OCI-M2 (cell line): ENCODE measurements at regions not wholly inside any gene's neighbourhood (a gene's known extent, or its start where the extent isn't known, plus 50 kb on each side); places are given as distances from the start of the nearest gene placed in this dataset.
A peak's percentile ranks its signal among the peaks of the same experiment; 100 is the strongest.

ENCODE experiments used
- DNase-seq: peaks from one replicate; lab custom pipeline; 2025; ENCODE audit not compliant: unreplicated experiment; lab: John Stamatoyannopoulos, UW

DNA sequence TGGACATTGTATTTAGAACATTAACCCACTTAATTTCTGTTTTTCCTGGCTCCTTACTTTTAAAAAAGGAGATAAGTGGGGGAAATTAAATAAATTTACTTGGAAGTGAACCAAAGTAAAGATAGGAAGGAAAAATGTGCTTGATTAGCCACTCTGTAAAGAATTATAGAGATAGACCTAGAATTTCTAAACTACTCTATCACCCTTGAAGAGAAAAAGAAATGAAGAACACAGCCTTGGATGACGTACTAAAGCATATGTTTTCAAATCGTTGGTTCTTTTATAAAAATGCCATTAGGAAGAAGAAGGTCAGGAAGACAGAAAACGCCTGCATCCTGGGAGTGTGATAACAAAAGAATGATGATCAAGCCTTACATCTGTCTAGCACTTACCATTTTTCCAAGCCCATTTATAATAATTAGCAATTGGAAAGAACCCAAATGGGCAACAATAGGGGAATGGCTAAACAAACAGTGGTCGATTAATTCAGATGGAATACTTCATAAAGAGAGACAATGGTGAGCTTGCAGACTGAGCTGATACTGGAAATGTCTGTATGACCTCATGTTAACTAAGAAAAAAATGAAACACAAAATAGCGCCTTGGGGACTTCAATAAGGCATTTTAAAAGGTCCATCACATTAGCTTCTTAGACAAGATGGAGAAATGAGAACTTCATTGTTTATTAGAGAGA lies 81.0 kb upstream of the LRRC55 start:
- no peak for DNase-seq

DNA sequence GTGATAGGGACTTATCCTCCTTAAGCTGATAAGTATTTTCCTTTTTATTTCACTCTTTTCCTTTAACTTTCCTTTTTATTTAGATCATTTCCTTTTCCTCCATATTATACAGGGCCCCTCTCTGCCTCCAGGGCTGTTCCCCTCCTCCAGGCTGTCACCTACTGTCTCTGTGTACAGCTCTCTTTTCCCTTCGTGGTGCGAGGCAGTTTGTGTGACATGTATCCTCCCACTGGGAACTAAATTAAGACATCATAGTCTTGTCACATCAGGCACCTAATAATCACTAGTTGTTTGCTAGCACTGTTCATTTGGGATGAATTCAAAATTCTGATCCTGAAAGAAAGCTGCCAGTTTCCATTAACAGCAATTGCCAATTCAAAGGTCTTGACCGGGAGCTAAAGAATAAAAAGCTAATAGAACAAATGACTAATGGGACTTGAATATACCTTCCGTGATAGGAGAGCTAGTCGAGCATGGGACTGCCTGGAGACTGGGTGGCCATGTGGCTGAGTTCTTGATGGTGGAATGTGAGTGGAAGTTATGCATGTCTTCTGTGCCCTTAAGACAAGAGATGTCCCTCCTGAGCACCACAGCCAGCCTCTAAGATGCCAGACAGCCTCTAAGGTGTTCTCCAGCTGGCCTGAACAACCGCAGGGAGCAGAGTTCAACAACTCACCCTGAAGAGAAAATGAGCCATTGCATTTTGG lies 77.7 kb upstream of the LRRC55 start:
- DNase-seq, result no peak

DNA sequence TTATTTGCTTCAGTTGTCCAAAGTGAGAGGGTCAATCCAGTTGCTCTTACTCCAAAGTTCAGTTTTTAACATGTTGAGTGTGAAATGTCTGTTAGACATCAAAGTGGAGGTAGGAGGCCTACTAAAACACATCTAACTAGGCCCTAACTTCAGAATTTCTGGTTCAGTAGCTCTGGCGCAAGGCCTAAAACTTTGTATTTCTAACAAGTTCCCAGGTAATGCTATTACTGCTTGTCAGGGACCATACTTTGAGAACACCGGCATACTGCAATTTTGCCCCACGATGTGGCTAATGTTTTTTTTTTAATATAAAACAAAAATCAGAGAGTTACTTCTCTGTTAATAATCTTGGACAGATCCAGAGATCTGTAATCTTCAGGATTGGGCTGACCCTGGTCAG lies 72.4 kb upstream of the LRRC55 start:
- DNase-seq, result no peak

DNA sequence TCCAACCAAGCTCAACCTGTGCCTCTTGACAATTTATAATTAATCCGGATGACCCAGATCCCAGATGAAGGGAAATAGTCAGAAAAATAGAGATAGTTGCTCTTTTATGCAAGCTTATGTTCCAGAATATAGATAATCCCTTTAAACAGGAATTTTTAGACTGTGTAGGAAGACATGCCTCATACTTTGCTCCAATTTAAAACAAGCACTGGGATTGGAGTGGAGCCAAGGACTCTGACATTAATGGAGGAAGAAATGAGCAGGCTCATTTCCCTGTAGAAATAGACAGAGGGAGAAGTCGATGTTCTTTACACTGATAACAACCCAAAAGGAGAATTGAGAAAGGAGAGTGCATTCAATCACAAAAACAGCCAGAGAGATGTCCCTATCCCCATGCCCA lies 70.1 kb upstream of the LRRC55 start:
- no peak for DNase-seq

DNA sequence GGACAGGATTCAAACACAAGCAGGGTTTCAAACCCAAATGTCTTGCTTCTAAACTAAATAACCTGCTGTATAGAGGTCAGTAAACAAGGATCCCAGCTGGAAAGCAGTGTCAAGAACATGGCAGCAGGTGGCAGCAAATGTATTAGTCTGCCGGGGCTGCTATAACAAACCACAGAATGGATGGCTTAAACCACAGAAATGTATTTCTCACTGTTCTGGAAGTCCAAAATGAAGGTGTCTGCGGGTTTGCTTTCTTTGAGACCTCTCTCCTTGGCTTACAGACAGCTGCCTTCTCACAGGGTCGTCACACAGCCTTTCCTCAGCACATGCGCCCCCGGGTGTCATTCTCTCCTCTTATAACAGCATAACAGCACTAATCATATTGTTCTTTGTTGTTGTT lies 65.1 kb upstream of the LRRC55 start:
- DNase-seq, result peak; percentile 10

DNA sequence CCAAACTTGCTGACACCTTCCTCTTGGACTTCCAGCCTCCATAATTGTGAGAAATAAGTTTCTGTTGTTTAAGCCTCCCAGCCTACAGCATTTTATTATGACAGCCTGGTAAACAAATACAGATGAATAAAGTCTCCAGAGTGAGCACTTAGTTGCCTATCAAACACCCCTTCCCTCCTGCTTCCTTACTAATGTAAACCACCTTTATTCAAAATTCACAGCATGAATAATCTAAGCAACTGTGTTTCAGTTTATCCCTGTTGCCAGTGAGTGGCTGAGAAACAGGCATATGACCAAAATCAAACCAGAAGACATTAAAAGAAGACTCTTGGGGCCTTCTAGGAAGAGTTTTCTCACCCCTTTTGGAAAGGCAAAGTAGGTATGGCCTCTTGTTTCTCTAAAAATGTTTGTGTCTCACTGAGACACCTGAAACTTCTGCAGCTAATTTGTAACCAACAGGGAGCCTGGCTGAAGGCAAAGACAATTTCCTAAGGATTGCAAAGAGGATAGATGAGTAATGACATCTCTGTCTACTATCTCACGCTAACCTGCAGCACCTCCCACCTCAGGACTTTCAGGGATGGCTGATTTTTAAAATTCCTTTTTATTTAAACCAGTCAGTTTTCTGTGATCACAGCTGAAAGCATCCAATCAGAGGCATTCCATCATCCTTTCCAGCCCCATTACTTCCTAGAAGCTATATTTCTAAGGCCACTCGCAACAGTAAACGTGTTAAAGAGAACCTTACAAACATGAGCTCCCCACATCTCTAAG lies 61.4 kb upstream of the LRRC55 start:
- no peak for DNase-seq

DNA sequence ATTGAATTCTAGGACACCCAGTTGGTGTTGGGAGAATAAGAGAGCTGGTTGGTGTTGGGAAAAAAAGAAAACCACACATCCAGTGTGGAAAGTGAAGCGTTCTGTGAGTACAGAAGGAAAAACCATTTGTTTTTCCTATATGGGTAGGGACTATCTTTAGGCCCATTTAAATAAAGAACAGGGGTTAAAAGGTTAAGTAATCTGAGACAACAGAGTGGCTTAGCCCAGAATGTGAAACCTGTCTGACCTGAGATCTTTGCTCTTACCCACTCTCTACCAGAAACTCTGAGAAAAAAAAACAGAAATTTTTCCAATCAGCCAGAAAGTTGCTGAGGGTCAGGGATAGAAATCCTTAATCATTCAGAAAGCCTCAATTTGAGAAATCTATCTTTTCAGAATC lies 59.8 kb upstream of the LRRC55 start:
- no peak for DNase-seq

DNA sequence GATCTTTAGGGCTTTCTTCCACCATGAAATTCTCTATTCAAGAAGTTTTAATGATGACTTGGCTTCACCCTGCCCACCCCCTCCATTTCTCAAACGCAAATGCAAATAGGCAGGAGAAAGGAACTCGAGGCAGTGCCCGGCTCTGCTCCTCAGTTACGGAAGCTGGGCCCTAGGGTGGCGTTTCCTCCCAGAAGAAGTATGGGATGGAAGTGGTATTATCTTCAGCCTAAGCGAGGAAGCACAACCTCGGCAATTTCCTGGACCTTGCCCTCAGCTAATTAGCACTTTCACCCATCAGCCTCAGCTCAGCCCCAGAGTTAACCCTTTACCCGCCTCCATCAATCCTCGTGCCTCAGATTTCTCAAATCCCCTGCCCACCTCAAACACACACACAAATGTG lies 58.2 kb upstream of the LRRC55 start:
- DNase-seq, result no peak

DNA sequence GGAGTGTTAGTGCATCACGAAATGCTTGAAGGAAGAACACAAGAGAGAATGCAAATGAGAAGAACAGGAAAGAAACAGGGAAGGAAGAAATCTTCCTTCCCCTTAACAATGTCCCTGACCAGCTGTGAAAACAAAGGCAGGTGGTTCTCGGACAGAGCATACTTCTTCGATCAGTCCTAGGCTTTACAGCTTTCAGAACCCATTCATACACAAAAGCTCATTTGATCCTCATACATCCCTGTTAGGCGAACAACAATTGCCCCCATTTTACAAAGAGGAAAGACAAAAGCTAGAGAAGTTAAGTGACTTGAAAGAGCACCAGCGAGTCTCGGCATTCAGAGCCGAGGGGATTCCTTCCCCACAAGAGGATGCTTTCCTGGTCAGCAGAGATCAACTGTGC lies 57.2 kb upstream of the LRRC55 start:
- DNase-seq, result no peak

DNA sequence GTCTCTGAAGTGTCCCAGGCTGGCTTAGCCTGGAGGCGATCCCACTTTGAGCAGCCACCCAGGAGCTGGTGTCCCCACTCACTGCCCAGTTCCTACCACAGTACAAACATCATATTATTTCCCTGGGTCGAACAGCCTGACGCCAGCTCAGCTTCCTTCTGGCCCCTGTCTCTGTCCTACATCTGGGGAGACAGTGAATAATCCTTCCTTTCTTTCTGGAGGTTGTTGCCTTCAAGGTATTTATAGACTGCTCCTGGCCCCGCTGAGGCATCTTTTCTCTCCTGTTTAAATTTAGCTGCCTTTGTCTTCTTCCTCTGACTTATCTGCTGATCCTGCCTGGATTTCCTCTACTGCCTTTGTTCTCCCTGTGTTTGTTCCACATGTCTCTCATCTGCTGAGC lies 56.8 kb upstream of the LRRC55 start:
- no peak for DNase-seq

DNA sequence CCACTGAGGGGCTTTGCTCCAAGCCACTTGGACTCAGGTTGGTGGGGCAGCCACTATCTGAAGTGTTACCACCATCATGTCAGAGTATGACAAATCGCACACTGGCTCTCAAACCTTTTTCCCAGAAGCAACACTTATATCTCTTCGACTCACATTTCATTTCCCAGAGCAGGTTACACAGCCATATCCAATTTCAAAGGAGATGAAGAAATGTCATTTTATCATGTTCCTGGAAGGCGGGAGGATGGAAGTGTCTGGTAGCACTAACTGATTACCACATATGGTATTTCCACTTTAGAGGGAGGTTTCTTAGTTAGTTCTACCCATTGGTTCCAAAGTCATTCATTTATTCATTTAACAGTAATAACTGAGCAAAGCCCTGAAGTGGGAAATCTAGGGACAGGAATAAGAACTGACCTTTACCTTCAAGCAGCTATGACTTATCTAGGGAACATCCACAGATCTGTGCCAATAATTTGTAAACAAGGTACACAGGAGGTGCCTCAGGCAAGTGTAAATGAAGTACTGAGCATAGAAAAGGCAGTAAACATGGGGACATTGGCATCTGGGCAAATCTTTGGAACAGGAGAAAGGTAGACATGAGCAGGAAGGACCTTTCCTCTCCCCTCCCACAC lies 54.9 kb upstream of the LRRC55 start:
- no peak for DNase-seq

DNA sequence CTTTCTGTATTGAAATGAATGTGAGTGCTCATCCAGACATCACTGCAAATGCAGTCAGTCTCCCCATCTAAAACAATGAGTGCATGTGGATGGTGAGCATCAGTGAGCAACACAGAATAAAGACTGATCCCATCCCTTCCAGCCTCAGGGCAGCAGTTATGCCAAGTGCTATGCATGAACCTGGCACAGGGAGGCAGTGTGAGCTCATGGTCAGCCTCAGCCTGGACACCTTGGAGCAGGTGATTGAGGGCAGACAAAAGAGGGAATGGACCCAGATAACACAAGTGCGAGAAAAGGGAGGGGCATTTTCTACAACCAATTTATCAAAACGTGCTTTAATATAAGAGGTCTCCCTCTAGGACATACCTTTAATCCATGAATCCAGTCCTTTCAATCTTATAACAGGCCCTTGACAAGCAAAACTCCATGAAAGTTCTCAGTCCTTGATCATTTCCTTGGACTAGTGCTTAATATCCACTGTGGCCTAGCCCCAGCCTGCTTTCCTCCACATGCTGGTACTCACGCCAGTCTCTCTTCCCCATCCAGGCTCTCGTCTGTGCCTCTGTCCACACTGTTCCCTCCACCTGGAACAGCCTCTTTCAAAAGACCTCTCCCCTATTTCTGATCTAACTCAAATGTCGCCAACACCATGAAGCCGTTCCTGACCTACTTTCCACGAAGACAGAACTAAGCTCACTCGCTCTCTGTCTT lies 50.5 kb upstream of the LRRC55 start:
- DNase-seq, result no peak
